HEK293 (cell line): ENCODE measurements at regions not wholly inside any gene's neighbourhood (a gene's known extent, or its start where the extent isn't known, plus 50 kb on each side); places are given as distances from the start of the nearest gene placed in this dataset.
"Not testable (repeated sequence)": the region's sequence is repeated elsewhere in the genome, so short reads cannot be mapped to it uniquely, and the experiment has no call there.

Source experiments
- PRDM4 ChIP-seq: fragments of 450-650 bp; formaldehyde crosslinking; IDR thresholded peaks from 2 replicates; pipeline ENCODE4 v1.5.1; 2017; ENCODE audit warnings: missing biosample characterization, missing genetic modification characterization
- ZBTB7A ChIP-seq: fragments of 450-650 bp; formaldehyde crosslinking; IDR thresholded peaks from 2 replicates; pipeline ENCODE4 v1.5.1; 2016; ENCODE audit warnings: low read depth, missing biosample characterization, missing genetic modification characterization
- ZNF114 ChIP-seq: fragments of 450-650 bp; formaldehyde crosslinking; IDR thresholded peaks from 2 replicates; pipeline ENCODE4 v1.5.0; 2017; ENCODE audit warnings: missing biosample characterization, missing genetic modification characterization
- ZNF148 ChIP-seq: fragments of 450-650 bp; formaldehyde crosslinking; IDR thresholded peaks from 2 replicates; pipeline ENCODE4 v1.5.0; 2017; ENCODE audit warnings: missing biosample characterization, missing genetic modification characterization, borderline replicate concordance
- ZNF24 ChIP-seq: fragments of 450-650 bp; formaldehyde crosslinking; IDR thresholded peaks from 2 replicates; pipeline ENCODE4 v1.5.1; 2016; ENCODE audit warnings: missing biosample characterization, missing genetic modification characterization
- ZNF274 ChIP-seq, 2 experiments: fragments of 200-500 bp in 1 of 2; fragments of 450-650 bp in 1 of 2; sonication (Bioruptor generic) in 1 of 2; formaldehyde crosslinking in 1 of 2; IDR thresholded peaks; 2 replicates each; pipeline versions ENCODE4 v1.5.1 to v1.6.1; 2014 to 2016; ENCODE audit warnings: borderline replicate concordance in 1 of 2, inconsistent platforms in 1 of 2, low read length in 1 of 2, missing biosample characterization in 1 of 2, missing genetic modification characterization in 1 of 2
- ZNF292 ChIP-seq: fragments of 450-650 bp; formaldehyde crosslinking; IDR thresholded peaks from 2 replicates; pipeline ENCODE4 v1.5.1; 2016; ENCODE audit warnings: low read depth, missing biosample characterization, missing genetic modification characterization, borderline replicate concordance
- ZNF37A ChIP-seq: fragments of 450-650 bp; IDR thresholded peaks from 2 replicates; pipeline ENCODE4 v1.5.1; 2018; ENCODE audit warnings: missing biosample characterization, missing genetic modification characterization
- ZNF530 ChIP-seq: fragments of 450-650 bp; formaldehyde crosslinking; IDR thresholded peaks from 2 replicates; pipeline ENCODE4 v1.5.1; 2016; ENCODE audit warnings: low read depth, missing biosample characterization, missing genetic modification characterization
- ZNF76 ChIP-seq: fragments of 450-650 bp; formaldehyde crosslinking; IDR thresholded peaks from 2 replicates; pipeline ENCODE4; 2016; ENCODE audit warnings: low read depth, missing biosample characterization, missing genetic modification characterization, borderline replicate concordance
- TF ChIP-seq, protein P1 (sequence below): fragments of 450-650 bp; formaldehyde crosslinking; IDR thresholded peaks from 2 replicates; pipeline ENCODE4 v1.5.1; 2016; ENCODE audit warnings: missing biosample characterization, missing genetic modification characterization
- TF ChIP-seq, protein P2 (sequence below): fragments of 450-650 bp; formaldehyde crosslinking; conservative IDR thresholded peaks from 2 replicates; pipeline ENCODE4 v1.5.1; 2016; ENCODE audit warnings: low read depth, missing biosample characterization, missing genetic modification characterization
- TF ChIP-seq, protein P3 (sequence below): fragments of 450-650 bp; IDR thresholded peaks from 2 replicates; pipeline ENCODE4 v1.5.1; 2018; ENCODE audit warnings: missing biosample characterization, mild to moderate bottlenecking, missing genetic modification characterization
- TF ChIP-seq, protein P4 (sequence below): fragments of 450-650 bp; formaldehyde crosslinking; IDR thresholded peaks from 2 replicates; pipeline ENCODE4 v1.5.1; 2016; ENCODE audit warnings: missing biosample characterization, missing genetic modification characterization

- TF ChIP-seq, protein P1, sequence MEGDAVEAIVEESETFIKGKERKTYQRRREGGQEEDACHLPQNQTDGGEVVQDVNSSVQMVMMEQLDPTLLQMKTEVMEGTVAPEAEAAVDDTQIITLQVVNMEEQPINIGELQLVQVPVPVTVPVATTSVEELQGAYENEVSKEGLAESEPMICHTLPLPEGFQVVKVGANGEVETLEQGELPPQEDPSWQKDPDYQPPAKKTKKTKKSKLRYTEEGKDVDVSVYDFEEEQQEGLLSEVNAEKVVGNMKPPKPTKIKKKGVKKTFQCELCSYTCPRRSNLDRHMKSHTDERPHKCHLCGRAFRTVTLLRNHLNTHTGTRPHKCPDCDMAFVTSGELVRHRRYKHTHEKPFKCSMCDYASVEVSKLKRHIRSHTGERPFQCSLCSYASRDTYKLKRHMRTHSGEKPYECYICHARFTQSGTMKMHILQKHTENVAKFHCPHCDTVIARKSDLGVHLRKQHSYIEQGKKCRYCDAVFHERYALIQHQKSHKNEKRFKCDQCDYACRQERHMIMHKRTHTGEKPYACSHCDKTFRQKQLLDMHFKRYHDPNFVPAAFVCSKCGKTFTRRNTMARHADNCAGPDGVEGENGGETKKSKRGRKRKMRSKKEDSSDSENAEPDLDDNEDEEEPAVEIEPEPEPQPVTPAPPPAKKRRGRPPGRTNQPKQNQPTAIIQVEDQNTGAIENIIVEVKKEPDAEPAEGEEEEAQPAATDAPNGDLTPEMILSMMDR: not testable (repeated sequence)
- not testable (repeated sequence) for TF ChIP-seq ZNF114 (tag by site-specific recombination); ZNF274 (IDR thresholded peaks at IDR 0.05; ENCODE audit: low read length); ZNF274 (tag by site-specific recombination; IDR thresholded peaks at IDR 0.05; ENCODE audit: borderline replicate concordance); ZNF37A; ZBTB7A; ZNF24 (tag by site-specific recombination); PRDM4 (tag by site-specific recombination); ZNF292 (tag by site-specific recombination); ZNF148 (tag by site-specific recombination); ZNF530; ZNF76
- TF ChIP-seq, protein P2, sequence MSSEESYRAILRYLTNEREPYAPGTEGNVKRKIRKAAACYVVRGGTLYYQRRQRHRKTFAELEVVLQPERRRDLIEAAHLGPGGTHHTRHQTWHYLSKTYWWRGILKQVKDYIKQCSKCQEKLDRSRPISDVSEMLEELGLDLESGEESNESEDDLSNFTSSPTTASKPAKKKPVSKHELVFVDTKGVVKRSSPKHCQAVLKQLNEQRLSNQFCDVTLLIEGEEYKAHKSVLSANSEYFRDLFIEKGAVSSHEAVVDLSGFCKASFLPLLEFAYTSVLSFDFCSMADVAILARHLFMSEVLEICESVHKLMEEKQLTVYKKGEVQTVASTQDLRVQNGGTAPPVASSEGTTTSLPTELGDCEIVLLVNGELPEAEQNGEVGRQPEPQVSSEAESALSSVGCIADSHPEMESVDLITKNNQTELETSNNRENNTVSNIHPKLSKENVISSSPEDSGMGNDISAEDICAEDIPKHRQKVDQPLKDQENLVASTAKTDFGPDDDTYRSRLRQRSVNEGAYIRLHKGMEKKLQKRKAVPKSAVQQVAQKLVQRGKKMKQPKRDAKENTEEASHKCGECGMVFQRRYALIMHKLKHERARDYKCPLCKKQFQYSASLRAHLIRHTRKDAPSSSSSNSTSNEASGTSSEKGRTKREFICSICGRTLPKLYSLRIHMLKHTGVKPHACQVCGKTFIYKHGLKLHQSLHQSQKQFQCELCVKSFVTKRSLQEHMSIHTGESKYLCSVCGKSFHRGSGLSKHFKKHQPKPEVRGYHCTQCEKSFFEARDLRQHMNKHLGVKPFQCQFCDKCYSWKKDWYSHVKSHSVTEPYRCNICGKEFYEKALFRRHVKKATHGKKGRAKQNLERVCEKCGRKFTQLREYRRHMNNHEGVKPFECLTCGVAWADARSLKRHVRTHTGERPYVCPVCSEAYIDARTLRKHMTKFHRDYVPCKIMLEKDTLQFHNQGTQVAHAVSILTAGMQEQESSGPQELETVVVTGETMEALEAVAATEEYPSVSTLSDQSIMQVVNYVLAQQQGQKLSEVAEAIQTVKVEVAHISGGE (tag by site-specific recombination): not testable (repeated sequence)
- TF ChIP-seq, protein P3, sequence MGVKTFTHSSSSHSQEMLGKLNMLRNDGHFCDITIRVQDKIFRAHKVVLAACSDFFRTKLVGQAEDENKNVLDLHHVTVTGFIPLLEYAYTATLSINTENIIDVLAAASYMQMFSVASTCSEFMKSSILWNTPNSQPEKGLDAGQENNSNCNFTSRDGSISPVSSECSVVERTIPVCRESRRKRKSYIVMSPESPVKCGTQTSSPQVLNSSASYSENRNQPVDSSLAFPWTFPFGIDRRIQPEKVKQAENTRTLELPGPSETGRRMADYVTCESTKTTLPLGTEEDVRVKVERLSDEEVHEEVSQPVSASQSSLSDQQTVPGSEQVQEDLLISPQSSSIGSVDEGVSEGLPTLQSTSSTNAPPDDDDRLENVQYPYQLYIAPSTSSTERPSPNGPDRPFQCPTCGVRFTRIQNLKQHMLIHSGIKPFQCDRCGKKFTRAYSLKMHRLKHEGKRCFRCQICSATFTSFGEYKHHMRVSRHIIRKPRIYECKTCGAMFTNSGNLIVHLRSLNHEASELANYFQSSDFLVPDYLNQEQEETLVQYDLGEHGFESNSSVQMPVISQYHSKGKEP: not testable (repeated sequence)
- TF ChIP-seq, protein P4, sequence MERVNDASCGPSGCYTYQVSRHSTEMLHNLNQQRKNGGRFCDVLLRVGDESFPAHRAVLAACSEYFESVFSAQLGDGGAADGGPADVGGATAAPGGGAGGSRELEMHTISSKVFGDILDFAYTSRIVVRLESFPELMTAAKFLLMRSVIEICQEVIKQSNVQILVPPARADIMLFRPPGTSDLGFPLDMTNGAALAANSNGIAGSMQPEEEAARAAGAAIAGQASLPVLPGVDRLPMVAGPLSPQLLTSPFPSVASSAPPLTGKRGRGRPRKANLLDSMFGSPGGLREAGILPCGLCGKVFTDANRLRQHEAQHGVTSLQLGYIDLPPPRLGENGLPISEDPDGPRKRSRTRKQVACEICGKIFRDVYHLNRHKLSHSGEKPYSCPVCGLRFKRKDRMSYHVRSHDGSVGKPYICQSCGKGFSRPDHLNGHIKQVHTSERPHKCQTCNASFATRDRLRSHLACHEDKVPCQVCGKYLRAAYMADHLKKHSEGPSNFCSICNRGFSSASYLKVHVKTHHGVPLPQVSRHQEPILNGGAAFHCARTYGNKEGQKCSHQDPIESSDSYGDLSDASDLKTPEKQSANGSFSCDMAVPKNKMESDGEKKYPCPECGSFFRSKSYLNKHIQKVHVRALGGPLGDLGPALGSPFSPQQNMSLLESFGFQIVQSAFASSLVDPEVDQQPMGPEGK (tag by site-specific recombination): not testable (repeated sequence)
Measured at GRCh38 chr12:131303576-131303975, 349.9 kb downstream of the ADGRD1 start.
